GM23338 (cell line): ENCODE measurements at regions not wholly inside any gene's neighbourhood (a gene's known extent, or its start where the extent isn't known, plus 50 kb on each side); places are given as distances from the start of the nearest gene placed in this dataset.
"Not testable (repeated sequence)": the region's sequence is repeated elsewhere in the genome, so short reads cannot be mapped to it uniquely, and the experiment has no call there.

Experiments
- ATAC-seq: fragments of 200-7000 bp; cut with Tn5 transposase; 3 replicates; pipeline ENCODE4 v1.9.1; 2020
- DNase-seq: peaks from one replicate; pipeline ENCODE4 v3.0.0-alpha.2; 2015; ENCODE audit warnings: low spot score
- H2AFZ ChIP-seq: fragments of 200-600 bp; sonication (generic); 2 replicates; pipeline ENCODE4 v1.8.0; 2016; ENCODE audit warnings: antibody characterized with exemption, mild to moderate bottlenecking, moderate library complexity
- H3F3A ChIP-seq: fragments of 200-600 bp; sonication (generic); replicated peaks from 2 replicates; pipeline ENCODE4 v1.8.0; 2017; ENCODE audit warnings: antibody characterized with exemption, mixed run types, low read depth
- H3K27ac ChIP-seq: fragments of 200-600 bp; sonication (generic); 2 replicates; pipeline ENCODE4 v1.6.1; 2016; ENCODE audit warnings: low read depth
- H3K27me3 ChIP-seq: fragments of 200-600 bp; sonication (generic); 2 replicates; pipeline ENCODE4 v1.8.0; 2016; ENCODE audit warnings: mild to moderate bottlenecking, mixed run types, moderate library complexity; ENCODE audit not compliant: insufficient read depth
- H3K36me3 ChIP-seq: fragments of 200-600 bp; sonication (generic); 2 replicates; pipeline ENCODE4 v1.8.0; 2016; ENCODE audit warnings: mild to moderate bottlenecking; ENCODE audit not compliant: insufficient read depth
- H3K4me1 ChIP-seq: fragments of 200-600 bp; sonication (generic); 2 replicates; pipeline ENCODE4 v1.8.0; 2016; ENCODE audit warnings: mild to moderate bottlenecking, moderate library complexity; ENCODE audit not compliant: insufficient read depth
- H3K4me2 ChIP-seq: fragments of 200-600 bp; sonication (generic); 2 replicates; pipeline ENCODE4 v1.7.1; 2017; ENCODE audit warnings: mixed run types
- H3K4me3 ChIP-seq: fragments of 200-600 bp; sonication (generic); 2 replicates; pipeline ENCODE4 v1.6.1; 2016; ENCODE audit warnings: mixed run types
- H3K79me2 ChIP-seq: fragments of 200-600 bp; sonication (generic); replicated peaks from 2 replicates; pipeline ENCODE4 v1.8.0; 2017; ENCODE audit warnings: mild to moderate bottlenecking; ENCODE audit not compliant: insufficient read depth
- H3K9me2 ChIP-seq: fragments of 200-600 bp; sonication (generic); 2 replicates; pipeline ENCODE4 v1.8.0; 2017; ENCODE audit not compliant: insufficient read depth
- H4K20me1 ChIP-seq: fragments of 200-600 bp; sonication (generic); replicated peaks from 2 replicates; pipeline ENCODE4 v1.8.0; 2017; ENCODE audit warnings: mild to moderate bottlenecking; ENCODE audit not compliant: insufficient read depth
- H3K27ac Mint-ChIP-seq: 2 replicates; pipeline ENCODE4 v1.8.0; 2020; ENCODE audit warnings: inconsistent platforms, mild to moderate bottlenecking, moderate library complexity, mixed read lengths
- H3K27me3 Mint-ChIP-seq: 3 replicates; pipeline ENCODE4 v1.8.0; 2022; ENCODE audit warnings: low read depth, mild to moderate bottlenecking, moderate library complexity, mixed read lengths, inconsistent platforms; ENCODE audit not compliant: insufficient read depth, poor library complexity
- H3K36me3 Mint-ChIP-seq: 3 replicates; pipeline ENCODE4 v1.8.0; 2021; ENCODE audit warnings: low read depth, mild to moderate bottlenecking, inconsistent platforms, moderate library complexity, mixed read lengths
- H3K4me1 Mint-ChIP-seq: 3 replicates; pipeline ENCODE4 v1.8.0; 2020; ENCODE audit warnings: mild to moderate bottlenecking, inconsistent platforms, mixed read lengths
- H3K4me3 Mint-ChIP-seq: 3 replicates; pipeline ENCODE4 v1.8.0; 2021; ENCODE audit warnings: moderate library complexity, mild to moderate bottlenecking, inconsistent platforms, mixed read lengths
- H3K9me3 Mint-ChIP-seq: 3 replicates; pipeline ENCODE4 v1.8.0; 2020; ENCODE audit warnings: moderate library complexity, mild to moderate bottlenecking, inconsistent platforms, mixed read lengths
- CREB1 ChIP-seq: fragments of 250-450 bp; sonication (Bioruptor Pico); IDR thresholded peaks from 2 replicates; pipeline ENCODE4 v1.5.0; 2020; ENCODE audit warnings: low read depth, mild to moderate bottlenecking, moderate library complexity
- EZH2phosphoT487 ChIP-seq: fragments of 200-600 bp; sonication (generic); IDR thresholded peaks from one replicate; pipeline ENCODE4 v1.8.1; 2018; ENCODE audit warnings: antibody characterized with exemption; ENCODE audit not compliant: unreplicated experiment
- POLR2AphosphoS5 ChIP-seq: IDR thresholded peaks from 2 replicates; pipeline ENCODE4 v1.6.1; 2016; ENCODE audit warnings: antibody characterized with exemption, low read depth
- ZNF462 ChIP-seq: fragments of 250-450 bp; sonication (Bioruptor Pico); IDR thresholded peaks from 2 replicates; pipeline ENCODE4 v1.5.0; 2020; ENCODE audit warnings: mild to moderate bottlenecking, moderate library complexity

DNA sequence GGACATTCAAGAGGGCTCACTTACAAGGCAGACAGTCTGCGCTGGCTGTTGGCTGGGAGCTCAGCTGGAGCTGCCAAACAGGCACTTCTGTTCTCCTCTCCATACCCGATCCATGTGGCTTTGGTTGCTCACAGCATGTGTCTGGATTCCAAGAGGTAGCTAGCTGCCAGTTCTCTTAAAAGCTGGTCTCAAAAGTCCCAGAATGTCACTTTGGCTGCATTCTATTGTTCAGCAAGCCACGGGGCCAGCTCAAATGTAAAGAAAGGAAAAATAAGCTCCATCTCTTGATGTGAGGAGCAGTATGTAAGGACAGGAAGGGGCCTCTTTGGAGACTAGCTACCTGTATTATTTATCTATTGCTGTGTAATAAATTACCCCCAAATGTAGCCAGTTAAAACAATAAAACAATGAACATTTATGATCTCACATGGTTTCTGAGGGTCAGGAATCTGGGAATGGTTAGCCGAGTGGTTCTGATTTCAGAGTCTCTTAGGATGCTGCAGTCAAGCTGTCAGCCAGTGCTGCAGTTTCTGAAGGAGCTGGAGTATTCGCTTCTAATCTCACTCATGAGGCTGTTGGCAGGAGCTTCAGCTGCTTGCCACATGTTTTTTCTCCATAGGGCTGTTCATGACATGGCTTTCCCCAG, 112.7 kb upstream of the CLINT1 start:
- no peaks in the 10 kb centered on the region for H3K36me3 Mint-ChIP-seq
- peak; percentile 41 for DNase-seq
- peaks cover 25% of the 10 kb centered on the region for H3K4me1 ChIP-seq
- no peak overlapping the region for H3K27ac ChIP-seq
- no peaks in the 10 kb centered on the region for H3K9me3 Mint-ChIP-seq
- H3K27ac Mint-ChIP-seq: 0 out of 2 replicates have a peak overlapping the region, but pooled peaks have one; percentile 14
- peak; percentile 91 for ATAC-seq
- H4K20me1 ChIP-seq: no peaks in the 10 kb centered on the region
- no peaks in the 10 kb centered on the region for H3F3A ChIP-seq
- H3K27me3 ChIP-seq: no peaks in the 10 kb centered on the region
- H3K27me3 Mint-ChIP-seq: peaks cover 9% of the 10 kb centered on the region
- no peak overlapping the region for H3K4me2 ChIP-seq
- no peaks in the 10 kb centered on the region for H3K79me2 ChIP-seq
- H3K4me3 Mint-ChIP-seq: no peak overlapping the region
- no peaks in the 10 kb centered on the region for H3K36me3 ChIP-seq
- H3K9me2 ChIP-seq: peaks cover 7% of the 10 kb centered on the region; the same call in 1 of the 2 replicates
- H2AFZ ChIP-seq: peak overlapping the region; percentile 80
- peaks cover 26% of the 10 kb centered on the region for H3K4me1 Mint-ChIP-seq
- TF ChIP-seq POLR2AphosphoS5 (no peak), EZH2phosphoT487 (no peak), ZNF462 (CRISPR knock-in tag) (0 out of 2 replicates have a peak, but pooled peaks have one; percentile 24), CREB1 (CRISPR knock-in tag) (no peak)
- H3K4me3 ChIP-seq: no peak overlapping the region

- peak overlapping the region; percentile 73 for H3K27ac Mint-ChIP-seq
- not testable (repeated sequence) for DNase-seq
Observed at GRCh38 chr5:157968570-157968969, 109.6 kb upstream of the CLINT1 start.

More at GRCh38 chr5:157968570-157968969, 109.6 kb upstream of the CLINT1 start:
- not testable (repeated sequence) for H3K27me3 ChIP-seq, ATAC-seq, H3K79me2 ChIP-seq, H3K4me3 Mint-ChIP-seq, H3F3A ChIP-seq, H3K36me3 ChIP-seq, H3K27ac ChIP-seq, H3K4me2 ChIP-seq, H3K36me3 Mint-ChIP-seq, H3K4me3 ChIP-seq, H4K20me1 ChIP-seq, H3K9me3 Mint-ChIP-seq
- H2AFZ ChIP-seq: peak overlapping the region; percentile 82; the same call in 1 of the 2 replicates
- Mint-ChIP-seq H3K4me1 (peaks cover 45% of the 10 kb centered on the region), H3K27me3 (peaks cover 13% of the 10 kb centered on the region)
- peaks cover 47% of the 10 kb centered on the region for H3K4me1 ChIP-seq
- peaks cover 11% of the 10 kb centered on the region for H3K9me2 ChIP-seq
